Mesenteric fat pad (tissue), 1 donor: ENCODE measurements at regions not wholly inside any gene's neighbourhood (a gene's known extent, or its start where the extent isn't known, plus 50 kb on each side); places are given as distances from the start of the nearest gene placed in this dataset.
"Not testable (repeated sequence)": the region's sequence is repeated elsewhere in the genome, so short reads cannot be mapped to it uniquely, and the experiment has no call there.

Source experiments
- DNase-seq: peaks from one replicate; pipeline ENCODE4 v3.0.0-alpha.2; 2020; ENCODE audit warnings: low spot score
- donor health status: DM: yes; HTN: yes; CAD: no.

DNA sequence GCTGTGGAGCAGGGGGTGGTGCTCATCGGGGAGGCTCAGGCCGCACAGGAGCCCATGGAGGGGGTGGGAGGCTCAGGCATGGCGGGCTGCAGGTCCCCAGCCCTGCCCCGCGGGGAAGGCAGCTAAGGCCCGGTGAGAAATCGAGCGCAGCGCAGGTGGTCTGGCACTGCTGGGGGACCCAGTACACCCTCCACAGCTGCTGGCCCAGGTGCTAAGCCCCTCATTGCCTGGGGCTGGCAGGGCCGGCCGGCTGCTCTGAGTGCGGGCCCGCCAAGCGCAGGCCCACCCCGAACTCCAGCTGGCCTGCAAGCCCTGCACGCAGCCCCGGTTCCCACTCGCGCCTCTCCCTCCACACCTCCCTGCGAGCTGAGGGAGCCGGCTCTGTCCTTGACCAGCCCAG, 257.3 kb upstream of the CNTN5 start:
- not testable (repeated sequence) for DNase-seq

DNA sequence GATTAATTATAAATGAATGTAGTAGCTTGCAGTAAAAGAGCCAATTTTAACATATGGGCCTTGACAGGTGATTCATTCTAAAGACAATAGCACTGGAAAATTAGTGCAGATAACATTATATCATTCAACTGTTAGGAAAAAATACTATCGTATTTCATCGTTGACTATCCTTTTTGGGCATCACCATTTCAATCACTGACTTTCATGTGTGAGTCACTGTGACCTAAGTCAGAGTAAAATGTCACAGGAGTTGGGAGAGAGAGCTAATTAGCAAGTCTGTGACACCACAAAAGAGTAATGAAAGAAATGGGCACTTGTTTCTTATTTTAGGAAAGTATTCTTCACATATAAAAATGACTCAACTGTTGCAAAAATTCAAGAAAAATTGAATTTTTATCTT, 253.8 kb upstream of the CNTN5 start:
- DNase-seq = no peak

DNA sequence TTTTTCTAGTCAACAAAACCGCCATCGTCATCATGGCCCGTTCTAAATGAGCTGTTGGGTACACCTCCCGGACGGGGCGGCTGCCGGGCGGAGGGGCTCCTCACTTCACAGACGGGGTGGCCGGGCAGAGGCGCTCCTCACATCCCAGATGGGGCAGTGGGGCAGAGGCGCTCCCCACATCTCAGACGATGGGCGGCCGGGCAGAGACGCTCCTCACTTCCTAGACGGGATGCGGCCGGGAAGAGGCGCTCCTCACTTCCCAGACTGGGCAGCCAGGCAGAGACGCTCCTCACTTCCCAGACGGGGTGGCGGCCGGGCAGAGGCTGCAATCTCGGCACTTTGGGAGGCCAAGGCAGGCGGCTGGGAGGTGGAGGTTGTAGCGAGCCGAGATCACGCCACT, 250.7 kb upstream of the CNTN5 start:
- not testable (repeated sequence) for DNase-seq

DNA sequence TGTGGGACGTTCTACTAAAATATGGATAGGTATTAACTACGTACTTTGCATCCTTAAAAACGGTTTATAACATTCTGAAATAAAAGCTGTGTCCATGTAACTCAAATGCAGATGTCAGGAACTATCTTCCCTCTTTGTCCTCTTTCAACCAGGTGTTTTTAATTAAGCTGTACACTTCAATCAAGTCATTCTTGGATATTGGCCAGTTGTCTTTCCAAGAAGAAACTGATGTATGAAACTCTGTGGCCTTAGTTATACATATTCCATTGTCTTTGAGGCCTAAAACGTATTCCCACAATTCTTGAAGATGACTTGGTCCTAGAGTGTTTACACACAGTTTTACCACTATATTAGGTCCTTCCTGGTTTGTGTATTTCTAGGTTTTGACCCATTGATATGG, 249.0 kb upstream of the CNTN5 start:
- DNase-seq = no peak

DNA sequence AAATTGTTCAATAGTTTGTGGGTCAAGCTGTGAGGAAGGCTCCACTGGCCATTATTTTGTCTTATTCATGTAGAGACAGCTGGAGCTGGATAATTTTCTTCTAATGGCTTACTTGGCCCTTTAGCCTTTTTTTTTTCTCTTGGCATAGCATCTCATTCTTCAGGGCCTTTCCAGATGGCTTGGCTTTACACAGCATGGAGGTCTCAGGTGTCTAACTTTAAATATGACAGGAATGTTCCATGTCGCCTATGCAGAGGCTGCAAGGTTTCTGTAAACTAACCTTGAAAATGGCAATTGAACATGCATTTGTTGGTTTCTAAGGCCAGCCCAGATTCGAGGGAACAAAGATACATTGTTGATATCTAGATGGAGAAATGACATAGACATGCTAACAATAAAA, 247.9 kb upstream of the CNTN5 start:
- DNase-seq = no peak

DNA sequence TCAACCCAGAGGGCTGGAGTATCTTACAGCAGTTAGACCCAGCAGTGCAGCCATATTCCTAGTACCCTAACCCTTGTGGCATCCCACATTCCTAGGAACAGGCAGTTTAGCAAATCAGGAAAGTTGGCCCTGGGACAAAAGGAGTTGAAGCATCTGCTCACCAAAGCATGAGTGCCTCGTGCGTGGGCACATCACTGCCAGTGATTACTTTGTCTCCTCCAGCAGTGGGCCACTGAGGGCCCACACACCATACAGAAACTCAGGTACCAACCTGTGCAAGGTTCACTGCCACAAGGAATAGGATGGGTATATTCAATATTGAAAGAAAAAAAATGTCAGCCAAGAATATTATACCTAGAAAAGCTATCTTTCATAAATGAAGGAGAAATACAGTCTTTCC, 227.5 kb upstream of the CNTN5 start:
- no peak for DNase-seq

DNA sequence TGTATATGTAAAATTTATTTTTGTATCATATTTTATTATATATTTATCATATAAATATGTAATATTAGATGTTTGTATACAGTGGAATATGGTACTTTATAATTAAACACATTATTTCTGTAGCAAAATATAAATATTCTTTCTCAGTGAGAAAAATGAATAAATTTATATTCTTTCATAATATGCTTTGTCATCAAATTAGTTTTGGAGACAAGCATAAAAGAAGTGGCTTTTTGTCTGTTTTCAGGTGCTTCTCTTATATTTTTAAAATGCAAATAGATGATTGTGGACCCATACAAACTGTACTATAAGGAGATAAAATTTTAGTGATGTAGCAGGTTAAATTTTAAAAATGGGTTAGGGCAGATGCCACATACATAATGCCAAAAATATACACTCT, 222.4 kb upstream of the CNTN5 start:
- no peak for DNase-seq

GRCh38 chr11:98800696-98801095, 220.1 kb upstream of the CNTN5 start:
- DNase-seq = no peak

DNA sequence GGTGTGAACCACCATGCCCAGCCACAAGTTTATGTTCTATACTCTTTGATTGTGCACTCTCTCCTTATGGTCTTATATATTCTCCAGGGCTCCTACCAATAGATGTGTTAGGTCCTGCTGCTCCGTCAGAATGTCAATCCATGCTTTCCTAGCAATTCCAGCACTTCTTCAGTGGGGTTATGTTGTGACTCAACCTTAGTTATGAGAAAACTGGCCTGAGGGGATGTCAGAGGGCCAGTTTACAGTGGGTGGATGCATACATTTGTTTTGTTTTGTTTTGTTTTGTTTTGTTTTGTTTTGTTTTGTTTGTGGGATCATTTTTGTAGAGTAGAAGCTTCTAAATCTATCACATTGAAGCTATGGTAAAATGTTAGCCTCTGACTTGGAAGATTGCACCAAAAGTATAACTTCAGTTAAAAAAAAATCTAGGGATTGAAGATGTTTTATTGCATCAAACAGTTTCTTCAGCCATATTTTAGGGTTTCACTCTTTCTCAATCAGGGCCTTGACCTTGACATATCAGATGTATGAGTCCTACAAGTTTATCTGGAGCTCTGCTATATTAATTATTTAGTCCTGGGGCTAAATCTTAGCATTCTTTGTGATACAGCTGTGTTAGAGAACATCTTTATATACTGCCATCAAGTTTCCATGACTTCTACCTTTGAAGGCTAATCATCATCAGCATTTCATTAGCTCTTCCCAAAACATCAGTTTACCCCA, 191.6 kb upstream of the CNTN5 start:
- DNase-seq = no peak

- DNase-seq = no peak
These were observed 190.8 kb upstream of the CNTN5 start for GRCh38 chr11:98829971-98830370.

DNA sequence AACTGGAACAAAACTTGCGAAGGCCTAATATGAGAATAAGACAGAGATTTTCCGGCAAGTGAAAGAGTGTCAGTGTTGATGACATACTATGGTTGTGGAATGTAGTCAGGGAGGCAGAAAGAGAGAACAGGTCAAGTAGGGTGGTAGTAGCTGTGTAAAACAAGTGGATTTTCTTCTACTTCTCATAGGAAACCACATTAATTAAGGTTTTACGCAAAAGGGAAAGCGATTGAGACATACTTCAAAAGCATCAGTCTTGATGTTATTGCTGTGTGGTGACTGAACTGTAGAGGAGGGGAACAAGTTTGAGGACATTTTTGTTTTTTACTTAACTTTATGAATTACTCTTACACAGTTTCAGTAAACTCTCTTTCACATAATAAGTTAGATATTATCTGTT, 186.0 kb upstream of the CNTN5 start:
- no peak for DNase-seq

DNA sequence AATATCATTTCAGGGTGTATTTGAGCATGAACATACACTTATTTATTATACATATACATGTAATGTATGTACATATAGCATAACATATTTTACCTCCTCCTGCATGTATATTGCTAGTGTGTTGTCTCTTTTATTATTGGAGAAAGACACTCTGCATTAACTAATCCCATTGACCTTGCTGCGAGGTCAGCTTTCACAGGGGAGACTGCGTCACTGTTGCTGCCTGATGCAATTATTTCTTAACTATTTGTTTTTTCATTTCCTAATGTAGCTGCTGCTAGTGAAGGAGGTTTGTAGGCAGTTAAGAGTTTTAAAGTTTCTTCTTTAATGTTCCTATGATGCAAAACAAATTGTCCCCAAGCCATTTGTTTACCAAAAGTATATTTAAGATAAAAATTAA, 185.4 kb upstream of the CNTN5 start:
- DNase-seq = no peak

DNA sequence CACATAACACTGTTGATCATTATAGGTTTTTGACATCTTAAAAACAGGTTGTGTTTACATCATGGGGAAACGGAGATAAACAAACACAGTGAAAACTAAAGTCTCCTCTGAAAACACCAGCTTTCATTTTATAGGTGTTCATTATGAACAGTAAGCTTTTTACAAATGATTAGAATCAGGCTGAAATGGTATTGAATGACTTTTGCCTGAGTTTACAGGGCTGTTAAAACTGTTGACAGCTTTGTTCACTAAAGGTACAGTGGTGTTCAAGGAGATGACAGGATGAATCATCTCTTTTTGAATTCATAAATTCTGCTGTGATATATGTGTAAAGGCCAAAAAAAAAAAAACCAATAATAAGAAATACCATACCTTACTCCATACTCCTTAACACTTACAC, 184.6 kb upstream of the CNTN5 start:
- no peak for DNase-seq

GRCh38 chr11:98842187-98842586, 178.6 kb upstream of the CNTN5 start:
- no peak for DNase-seq

DNA sequence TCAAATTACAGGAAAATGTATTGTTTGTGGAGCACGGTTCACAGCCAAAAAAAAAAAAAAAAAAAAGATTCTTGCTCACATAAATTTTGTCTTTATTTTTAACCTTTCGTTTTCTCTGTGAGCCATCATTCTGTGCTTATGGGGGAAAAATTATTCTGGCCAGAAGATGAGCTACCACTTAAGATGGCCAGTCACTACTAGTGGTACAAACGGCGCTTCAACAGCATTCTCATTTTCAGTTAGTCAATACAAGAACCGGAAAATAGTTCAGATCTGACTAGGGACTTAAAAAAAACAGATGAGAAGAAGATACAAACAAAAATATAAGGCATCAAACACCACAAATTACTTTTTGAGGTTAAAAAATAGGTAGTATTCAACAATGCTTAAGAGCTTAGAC, 158.6 kb upstream of the CNTN5 start:
- DNase-seq = no peak

GRCh38 chr11:98871690-98872089, 149.1 kb upstream of the CNTN5 start:
- no peak for DNase-seq

- no peak for DNase-seq
These were observed 146.7 kb upstream of the CNTN5 start for GRCh38 chr11:98874050-98874449.

DNA sequence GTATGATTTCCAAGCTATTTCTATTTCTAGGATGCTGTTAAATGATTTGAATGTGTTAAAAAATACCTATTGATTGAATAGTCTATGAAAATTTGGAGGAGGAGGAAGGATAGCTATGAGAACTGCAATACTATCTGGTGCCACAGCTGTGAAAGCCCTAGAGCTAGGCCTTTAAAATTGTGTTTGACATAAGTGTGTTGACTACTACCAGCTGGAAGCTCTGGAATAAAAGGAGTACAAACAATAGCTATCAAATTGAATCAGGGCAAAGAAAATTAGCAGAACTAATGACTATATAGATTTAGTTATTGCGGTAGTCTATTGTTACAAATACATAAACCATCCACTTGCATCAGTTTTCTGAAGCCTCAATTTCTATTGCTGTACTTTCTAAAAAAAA, 124.8 kb upstream of the CNTN5 start:
- DNase-seq = no peak

DNA sequence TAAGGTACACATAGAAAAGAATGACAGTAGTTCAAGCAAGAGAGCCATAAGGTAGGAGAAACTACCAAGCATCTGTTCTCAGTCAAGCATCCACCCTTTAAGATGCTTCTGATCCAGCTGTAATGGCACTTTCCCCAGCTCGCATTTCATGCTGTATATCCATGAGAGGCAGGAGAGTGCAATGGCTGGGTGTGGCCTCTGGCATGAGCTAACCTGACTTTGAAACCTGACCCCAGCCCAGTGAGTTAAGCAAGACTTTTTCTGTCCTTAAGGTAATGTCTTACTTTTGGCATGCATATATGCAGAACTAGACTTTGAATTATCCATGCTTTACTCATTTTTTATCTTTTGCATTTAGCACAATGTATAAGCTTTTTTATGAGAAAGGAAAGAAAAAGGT, 79.8 kb upstream of the CNTN5 start:
- no peak for DNase-seq

DNA sequence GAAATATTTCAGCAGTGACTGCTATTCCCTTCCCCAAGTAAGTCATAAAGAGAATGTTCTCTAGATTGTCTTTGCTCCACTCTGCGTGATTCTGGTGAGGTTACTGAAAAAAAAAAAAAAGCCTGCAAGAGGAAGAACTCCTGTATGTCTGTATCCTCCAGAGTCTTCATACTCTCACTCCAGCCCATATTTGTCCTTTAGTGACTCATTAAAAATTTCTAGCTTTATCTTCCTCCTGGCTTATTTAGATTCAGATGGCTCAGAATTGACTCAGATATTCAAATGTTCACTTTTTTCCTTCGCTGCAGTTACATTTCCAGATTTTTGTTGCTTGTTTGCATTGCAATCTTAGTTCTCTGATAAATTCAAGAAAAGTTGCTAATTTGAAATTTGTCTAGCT, 76.3 kb upstream of the CNTN5 start:
- no peak for DNase-seq

DNA sequence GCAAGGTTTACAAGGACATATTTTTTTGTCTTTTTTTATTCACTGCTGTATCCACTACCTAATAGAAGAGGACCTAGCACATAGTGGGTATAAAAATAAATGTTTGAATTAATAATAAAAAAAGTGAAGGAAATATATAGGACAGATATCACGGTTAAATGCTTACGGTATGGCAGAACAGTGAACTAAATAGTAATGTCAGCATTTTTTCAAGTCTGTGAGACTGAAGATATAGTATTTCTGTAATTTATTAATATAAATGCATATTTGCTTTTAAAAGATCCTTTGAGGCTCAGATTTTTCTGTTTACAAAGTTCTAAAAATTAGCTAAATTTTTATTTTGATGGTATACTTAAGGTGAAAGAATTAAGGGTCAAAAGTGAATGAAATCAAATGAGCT, 68.6 kb upstream of the CNTN5 start:
- no peak for DNase-seq

GRCh38 chr11:98955551-98955950, 65.2 kb upstream of the CNTN5 start:
- DNase-seq = no peak

DNA sequence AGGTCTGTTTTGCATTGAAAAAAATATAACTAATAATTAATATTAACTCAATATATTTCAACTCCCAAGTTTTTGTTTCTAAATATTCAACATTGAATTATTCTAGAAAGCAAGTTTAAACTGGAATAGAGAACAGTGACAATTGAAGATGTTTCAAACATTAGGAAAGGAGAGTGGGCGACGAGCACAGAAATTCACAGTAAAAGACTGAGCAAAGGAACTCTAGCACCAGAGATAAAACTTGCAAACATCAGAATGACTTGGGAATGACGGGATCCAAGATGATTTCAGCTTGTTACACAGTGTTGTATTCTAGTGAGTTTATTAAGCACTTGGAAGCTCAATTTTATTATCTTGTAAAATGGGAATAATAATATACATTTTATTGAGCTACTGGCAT, 56.6 kb upstream of the CNTN5 start:
- no peak for DNase-seq

- no peak for DNase-seq
These were observed 55.4 kb upstream of the CNTN5 start for GRCh38 chr11:98965358-98965757.
